SK-N-SH (cell line): ENCODE measurements at regions not wholly inside any gene's neighbourhood (a gene's known extent, or its start where the extent isn't known, plus 50 kb on each side); places are given as distances from the start of the nearest gene placed in this dataset.

ENCODE experiments used
- CTCF ChIA-PET: fragments of 300-600, 350-600 bp; formaldehyde crosslinking; extraction: SDS; loops from one replicate; lab custom pipeline; 2021; lab: Yijun Ruan, JAX
- POLR2A ChIA-PET: fragments of 350-600 bp; sonication (Branson Sonifier 250); formaldehyde crosslinking; extraction: SDS; loops from one replicate; lab custom pipeline; 2020; ENCODE audit warnings: antibody characterized with exemption, inconsistent platforms; lab: Yijun Ruan, JAX
- DNase-seq: peaks from one replicate; pipeline ENCODE4 v3.0.0; 2012
- H2AFZ ChIP-seq: fragments of 200-600 bp; sonication (generic); 2 replicates; pipeline ENCODE4 v1.8.1; 2016; ENCODE audit warnings: antibody characterized with exemption, mild to moderate bottlenecking, low read depth
- H3F3A ChIP-seq: fragments of 200-600 bp; sonication (generic); replicated peaks from 2 replicates; pipeline ENCODE3; 2016; ENCODE audit warnings: antibody characterized with exemption, mild to moderate bottlenecking; ENCODE audit not compliant: insufficient read depth
- H3K27ac ChIP-seq, 2 experiments: fragments of 200-500 bp in 1 of 2; fragments of 200-600 bp in 1 of 2; sonication (Bioruptor generic) in 1 of 2; sonication (generic), shearing (Covaris generic) in 1 of 2; 2 replicates each; pipeline versions ENCODE4 v1.5.1 to v1.6.1; 2014 to 2016; ENCODE audit warnings: low read depth in 2 of 2, inconsistent platforms in 1 of 2, low read length in 1 of 2, mild to moderate bottlenecking in 1 of 2, mixed read lengths in 1 of 2
- H3K27me3 ChIP-seq: fragments of 200-600 bp; sonication (generic), shearing (Covaris generic); 2 replicates; pipeline ENCODE4 v1.6.1; 2016; ENCODE audit warnings: mixed run types; ENCODE audit not compliant: insufficient read depth
- H3K36me3 ChIP-seq, 2 experiments: fragments of 200-500 bp in 1 of 2; fragments of 200-600 bp in 1 of 2; sonication (Bioruptor generic) in 1 of 2; sonication (generic) in 1 of 2; replicated peaks in 1 of 2; 2 replicates each; pipeline versions ENCODE3 to v1.5.1; 2014 to 2016; ENCODE audit warnings: low read length in 1 of 2, mild to moderate bottlenecking in 1 of 2; ENCODE audit not compliant: insufficient read depth in 2 of 2, control insufficient read depth in 1 of 2
- H3K4me1 ChIP-seq, 2 experiments: fragments of 200-500 bp in 1 of 2; fragments of 200-600 bp in 1 of 2; sonication (Bioruptor generic) in 1 of 2; sonication (generic), shearing (Covaris generic) in 1 of 2; 2 replicates each; pipeline versions ENCODE4 v1.5.1 to v1.6.1; 2014 to 2016; ENCODE audit warnings: low read depth in 1 of 2, low read length in 1 of 2, mixed run types in 1 of 2; ENCODE audit not compliant: insufficient read depth in 2 of 2, control insufficient read depth in 1 of 2
- H3K4me2 ChIP-seq: fragments of 200-600 bp; sonication (generic), shearing (Covaris generic); 2 replicates; pipeline ENCODE4 v1.6.1; 2017; ENCODE audit warnings: mixed run types
- H3K4me3 ChIP-seq, 2 experiments: fragments of 200-500 bp in 1 of 2; fragments of 200-600 bp in 1 of 2; sonication (Bioruptor generic) in 1 of 2; sonication (generic), shearing (Covaris generic) in 1 of 2; 2 replicates each; pipeline versions ENCODE4 v1.5.1 to v1.8.1; 2014 to 2016; ENCODE audit warnings: low read depth in 2 of 2, inconsistent platforms in 1 of 2, low read length in 1 of 2, mild to moderate bottlenecking in 1 of 2, mixed read lengths in 1 of 2, moderate library complexity in 1 of 2
- H3K79me2 ChIP-seq: fragments of 200-600 bp; sonication (generic); 2 replicates; pipeline ENCODE4 v1.8.1; 2017; ENCODE audit warnings: mild to moderate bottlenecking; ENCODE audit not compliant: insufficient read depth
- H3K9ac ChIP-seq: fragments of 200-600 bp; sonication (generic); 2 replicates; pipeline ENCODE4 v1.6.1; 2017; ENCODE audit warnings: mixed run types
- H3K9me2 ChIP-seq: fragments of 200-600 bp; sonication (generic); 2 replicates; pipeline ENCODE4 v1.6.1; 2017; ENCODE audit warnings: mixed run types
- H3K9me3 ChIP-seq: fragments of 200-600 bp; sonication (generic); 2 replicates; pipeline ENCODE4 v1.6.1; 2017; ENCODE audit warnings: mixed run types, mild to moderate bottlenecking, moderate library complexity
- H4K20me1 ChIP-seq: fragments of 200-600 bp; sonication (generic); 2 replicates; pipeline ENCODE4 v1.6.1; 2017; ENCODE audit warnings: mild to moderate bottlenecking, mixed run types; ENCODE audit not compliant: insufficient read depth
- CHD2 ChIP-seq: fragments of 150-350 bp; IDR thresholded peaks from 2 replicates; pipeline ENCODE4 v1.6.1; 2018; ENCODE audit warnings: low read length; ENCODE audit not compliant: partially characterized antibody
- ELF1 ChIP-seq: IDR thresholded peaks from 2 replicates; pipeline ENCODE4 v1.4.0; 2012
- EZH2phosphoT487 ChIP-seq: fragments of 200-600 bp; sonication (generic); IDR thresholded peaks from 2 replicates; pipeline ENCODE4 v1.6.1; 2017; ENCODE audit warnings: low read depth, mixed run types, mild to moderate bottlenecking, antibody characterized with exemption, moderate library complexity, borderline replicate concordance
- FOXJ3 ChIP-seq: sonication (generic); formaldehyde crosslinking; IDR thresholded peaks from 2 replicates; pipeline ENCODE4 v1.5.1; 2020; ENCODE audit warnings: mild to moderate bottlenecking, missing genetic modification reagents
- GATA2 ChIP-seq: sonication (generic); formaldehyde crosslinking; IDR thresholded peaks from 2 replicates; pipeline ENCODE4 v1.5.0; 2020; ENCODE audit warnings: mild to moderate bottlenecking, missing genetic modification reagents
- MEF2A ChIP-seq: IDR thresholded peaks from 2 replicates; pipeline ENCODE4 v1.4.0; 2012; ENCODE audit warnings: low read depth, borderline replicate concordance
- MXI1 ChIP-seq: IDR thresholded peaks from 2 replicates; pipeline ENCODE4 v1.6.1; 2012; ENCODE audit warnings: mild to moderate bottlenecking, low read depth, low read length, improper control_type of control experiment
- RAD21 ChIP-seq: IDR thresholded peaks from 2 replicates; pipeline ENCODE4 v1.6.1; 2012; ENCODE audit warnings: mild to moderate bottlenecking, low read length
- RCOR1 ChIP-seq: fragments of 150-350 bp; IDR thresholded peaks from 2 replicates; pipeline ENCODE4 v1.6.1; 2017; ENCODE audit warnings: antibody characterized with exemption, low read length
- SIN3A ChIP-seq: IDR thresholded peaks from 2 replicates; pipeline ENCODE4 v1.6.1; 2012; ENCODE audit warnings: low read depth, mild to moderate bottlenecking, low read length, moderate library complexity, borderline replicate concordance
- SMC3 ChIP-seq: IDR thresholded peaks from 2 replicates; pipeline ENCODE4 v1.6.1; 2012; ENCODE audit warnings: low read depth, low read length, improper control_type of control experiment
- TAF1 ChIP-seq: IDR thresholded peaks from 2 replicates; pipeline ENCODE4 v1.6.1; 2012; ENCODE audit warnings: low read depth, mild to moderate bottlenecking, low read length, moderate library complexity, borderline replicate concordance
- TCF12 ChIP-seq: IDR thresholded peaks from 2 replicates; pipeline ENCODE4 v1.4.0; 2012
- TEAD4 ChIP-seq: IDR thresholded peaks from 2 replicates; pipeline ENCODE4 v1.4.0; 2012; ENCODE audit warnings: mild to moderate bottlenecking, borderline replicate concordance; ENCODE audit not compliant: insufficient read depth
- WGBS: methylation state at CpG from one replicate; pipeline ENCODE4 v1.1.6; 2017; ENCODE audit warnings: low lambda C conversion rate; 5-methylcytosine and 5-hydroxymethylcytosine counted together
- TF ChIP-seq, protein P1 (sequence below): IDR thresholded peaks from 2 replicates; pipeline ENCODE4 v1.4.0; 2012; ENCODE audit warnings: low read depth, borderline replicate concordance
- TF ChIP-seq, protein P2 (sequence below): fragments of 150-350 bp; IDR thresholded peaks from 2 replicates; pipeline ENCODE4 v1.6.1; 2017; ENCODE audit warnings: antibody characterized with exemption, low read length, low read depth, borderline replicate concordance
- TF ChIP-seq, protein P3 (sequence below): IDR thresholded peaks from 2 replicates; pipeline ENCODE4 v1.4.0; 2012; ENCODE audit warnings: low read depth, borderline replicate concordance
- TF ChIP-seq, protein P4 (sequence below): IDR thresholded peaks from 2 replicates; pipeline ENCODE4 v1.6.1; 2012; ENCODE audit warnings: mild to moderate bottlenecking, low read depth, low read length, moderate library complexity

DNA sequence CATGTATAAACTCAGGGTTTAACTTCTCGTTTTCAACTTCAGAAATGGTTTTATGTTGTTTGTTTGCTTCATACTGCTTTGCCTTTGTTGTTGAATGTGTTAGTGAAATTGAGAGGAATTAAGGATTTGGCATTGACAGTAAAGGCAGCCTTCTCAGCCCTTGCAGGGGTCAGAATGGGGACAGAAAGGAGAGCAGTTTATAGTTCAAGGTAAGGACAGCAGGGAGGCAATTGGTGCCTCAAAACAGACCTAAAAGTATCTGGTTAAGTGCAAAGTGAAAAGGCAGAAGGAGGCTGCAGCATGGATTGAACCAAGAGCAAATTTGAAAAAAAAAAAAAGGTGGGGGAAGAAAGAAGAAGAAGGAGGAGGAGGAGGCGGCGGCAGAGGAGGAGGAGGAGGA, 835.0 kb upstream of the ADGRL3 start:
- Histone ChIP-seq H3K27ac (no peak overlapping the region), H3K4me1 (no peaks in the 10 kb centered on the region), H3K4me3 (no peak overlapping the region), H3K27me3 (no peaks in the 10 kb centered on the region), H3K9ac (no peak overlapping the region), H3K4me2 (no peak overlapping the region), H3K36me3 (no peaks in the 10 kb centered on the region), H3K9me3 (no peaks in the 10 kb centered on the region), H2AFZ (no peak overlapping the region), H3K79me2 (no peaks in the 10 kb centered on the region), H3K9me2 (no peaks in the 10 kb centered on the region), H3F3A (no peaks in the 10 kb centered on the region), H4K20me1 (no peaks in the 10 kb centered on the region)
- WGBS, result 27% methylated on average over 3 of the region's 3 CpGs
- DNase-seq, result no peak
- CTCF ChIA-PET, result no interaction called here
- POLR2A ChIA-PET, result no interaction called here
- TF ChIP-seq TAF1 (no peak), TCF12 (no peak), ELF1 (no peak), EZH2phosphoT487 (no peak), RAD21 (no peak), MXI1 (no peak), CHD2 (no peak), RCOR1 (no peak), MEF2A (no peak), GATA2 (CRISPR knock-in tag) (no peak), TEAD4 (no peak), FOXJ3 (CRISPR knock-in tag) (no peak), SMC3 (no peak), SIN3A (no peak)
- TF ChIP-seq, protein P1, sequence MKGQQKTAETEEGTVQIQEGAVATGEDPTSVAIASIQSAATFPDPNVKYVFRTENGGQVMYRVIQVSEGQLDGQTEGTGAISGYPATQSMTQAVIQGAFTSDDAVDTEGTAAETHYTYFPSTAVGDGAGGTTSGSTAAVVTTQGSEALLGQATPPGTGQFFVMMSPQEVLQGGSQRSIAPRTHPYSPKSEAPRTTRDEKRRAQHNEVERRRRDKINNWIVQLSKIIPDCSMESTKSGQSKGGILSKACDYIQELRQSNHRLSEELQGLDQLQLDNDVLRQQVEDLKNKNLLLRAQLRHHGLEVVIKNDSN, result no peak
- TF ChIP-seq, protein P2, sequence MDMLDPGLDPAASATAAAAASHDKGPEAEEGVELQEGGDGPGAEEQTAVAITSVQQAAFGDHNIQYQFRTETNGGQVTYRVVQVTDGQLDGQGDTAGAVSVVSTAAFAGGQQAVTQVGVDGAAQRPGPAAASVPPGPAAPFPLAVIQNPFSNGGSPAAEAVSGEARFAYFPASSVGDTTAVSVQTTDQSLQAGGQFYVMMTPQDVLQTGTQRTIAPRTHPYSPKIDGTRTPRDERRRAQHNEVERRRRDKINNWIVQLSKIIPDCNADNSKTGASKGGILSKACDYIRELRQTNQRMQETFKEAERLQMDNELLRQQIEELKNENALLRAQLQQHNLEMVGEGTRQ, result no peak
- TF ChIP-seq, protein P3, sequence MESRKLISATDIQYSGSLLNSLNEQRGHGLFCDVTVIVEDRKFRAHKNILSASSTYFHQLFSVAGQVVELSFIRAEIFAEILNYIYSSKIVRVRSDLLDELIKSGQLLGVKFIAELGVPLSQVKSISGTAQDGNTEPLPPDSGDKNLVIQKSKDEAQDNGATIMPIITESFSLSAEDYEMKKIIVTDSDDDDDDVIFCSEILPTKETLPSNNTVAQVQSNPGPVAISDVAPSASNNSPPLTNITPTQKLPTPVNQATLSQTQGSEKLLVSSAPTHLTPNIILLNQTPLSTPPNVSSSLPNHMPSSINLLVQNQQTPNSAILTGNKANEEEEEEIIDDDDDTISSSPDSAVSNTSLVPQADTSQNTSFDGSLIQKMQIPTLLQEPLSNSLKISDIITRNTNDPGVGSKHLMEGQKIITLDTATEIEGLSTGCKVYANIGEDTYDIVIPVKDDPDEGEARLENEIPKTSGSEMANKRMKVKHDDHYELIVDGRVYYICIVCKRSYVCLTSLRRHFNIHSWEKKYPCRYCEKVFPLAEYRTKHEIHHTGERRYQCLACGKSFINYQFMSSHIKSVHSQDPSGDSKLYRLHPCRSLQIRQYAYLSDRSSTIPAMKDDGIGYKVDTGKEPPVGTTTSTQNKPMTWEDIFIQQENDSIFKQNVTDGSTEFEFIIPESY, result no peak
- TF ChIP-seq, protein P4, sequence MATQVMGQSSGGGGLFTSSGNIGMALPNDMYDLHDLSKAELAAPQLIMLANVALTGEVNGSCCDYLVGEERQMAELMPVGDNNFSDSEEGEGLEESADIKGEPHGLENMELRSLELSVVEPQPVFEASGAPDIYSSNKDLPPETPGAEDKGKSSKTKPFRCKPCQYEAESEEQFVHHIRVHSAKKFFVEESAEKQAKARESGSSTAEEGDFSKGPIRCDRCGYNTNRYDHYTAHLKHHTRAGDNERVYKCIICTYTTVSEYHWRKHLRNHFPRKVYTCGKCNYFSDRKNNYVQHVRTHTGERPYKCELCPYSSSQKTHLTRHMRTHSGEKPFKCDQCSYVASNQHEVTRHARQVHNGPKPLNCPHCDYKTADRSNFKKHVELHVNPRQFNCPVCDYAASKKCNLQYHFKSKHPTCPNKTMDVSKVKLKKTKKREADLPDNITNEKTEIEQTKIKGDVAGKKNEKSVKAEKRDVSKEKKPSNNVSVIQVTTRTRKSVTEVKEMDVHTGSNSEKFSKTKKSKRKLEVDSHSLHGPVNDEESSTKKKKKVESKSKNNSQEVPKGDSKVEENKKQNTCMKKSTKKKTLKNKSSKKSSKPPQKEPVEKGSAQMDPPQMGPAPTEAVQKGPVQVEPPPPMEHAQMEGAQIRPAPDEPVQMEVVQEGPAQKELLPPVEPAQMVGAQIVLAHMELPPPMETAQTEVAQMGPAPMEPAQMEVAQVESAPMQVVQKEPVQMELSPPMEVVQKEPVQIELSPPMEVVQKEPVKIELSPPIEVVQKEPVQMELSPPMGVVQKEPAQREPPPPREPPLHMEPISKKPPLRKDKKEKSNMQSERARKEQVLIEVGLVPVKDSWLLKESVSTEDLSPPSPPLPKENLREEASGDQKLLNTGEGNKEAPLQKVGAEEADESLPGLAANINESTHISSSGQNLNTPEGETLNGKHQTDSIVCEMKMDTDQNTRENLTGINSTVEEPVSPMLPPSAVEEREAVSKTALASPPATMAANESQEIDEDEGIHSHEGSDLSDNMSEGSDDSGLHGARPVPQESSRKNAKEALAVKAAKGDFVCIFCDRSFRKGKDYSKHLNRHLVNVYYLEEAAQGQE, result no peak
